DMS153 treated with DMSO at 0.1 percent for 48 hours (cell line): ENCODE measurements at regions not wholly inside any gene's neighbourhood (a gene's known extent, or its start where the extent isn't known, plus 50 kb on each side); places are given as distances from the start of the nearest gene placed in this dataset.

Experiments
- DNase-seq: peaks from one replicate; lab custom pipeline; 2025; ENCODE audit not compliant: unreplicated experiment; lab: John Stamatoyannopoulos, UW

GRCh38 chr10:124305131-124305530 lies 113.6 kb downstream of the OAT start:
- DNase-seq, result no peak

- no peak for DNase-seq
These were observed 114.9 kb downstream of the OAT start for GRCh38 chr10:124303662-124304418.

GRCh38 chr10:124302951-124303505 lies 115.7 kb downstream of the OAT start:
- DNase-seq, result no peak

GRCh38 chr10:124301736-124302135 lies 117.0 kb downstream of the OAT start:
- DNase-seq, result no peak

- no peak for DNase-seq
These were observed 118.0 kb downstream of the OAT start for GRCh38 chr10:124300735-124301134.

DNA sequence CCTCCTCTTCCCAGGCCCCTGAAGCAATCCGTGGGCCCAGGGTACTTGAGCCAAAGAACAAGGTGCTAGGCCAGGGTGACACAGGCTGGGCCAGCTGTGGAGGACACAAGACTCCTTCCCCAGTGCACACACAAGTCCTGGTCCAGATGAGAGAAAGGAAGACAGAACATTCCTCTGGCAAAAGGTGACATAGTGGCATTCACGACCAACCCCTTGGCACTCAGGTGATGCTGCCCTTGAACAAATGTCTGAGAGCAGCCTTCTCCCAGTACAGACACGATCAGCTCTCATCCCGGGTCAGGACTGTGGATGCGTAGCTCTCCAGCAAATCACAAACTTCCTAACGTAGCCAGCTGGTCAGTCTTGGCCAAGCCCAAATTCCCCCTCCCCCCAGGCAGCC lies 118.5 kb downstream of the OAT start:
- DNase-seq, result no peak

- no peak for DNase-seq
These were observed 119.0 kb downstream of the OAT start for GRCh38 chr10:124299696-124300095.

- no peak for DNase-seq
These were observed 119.8 kb downstream of the OAT start for GRCh38 chr10:124298891-124299290.

DNA sequence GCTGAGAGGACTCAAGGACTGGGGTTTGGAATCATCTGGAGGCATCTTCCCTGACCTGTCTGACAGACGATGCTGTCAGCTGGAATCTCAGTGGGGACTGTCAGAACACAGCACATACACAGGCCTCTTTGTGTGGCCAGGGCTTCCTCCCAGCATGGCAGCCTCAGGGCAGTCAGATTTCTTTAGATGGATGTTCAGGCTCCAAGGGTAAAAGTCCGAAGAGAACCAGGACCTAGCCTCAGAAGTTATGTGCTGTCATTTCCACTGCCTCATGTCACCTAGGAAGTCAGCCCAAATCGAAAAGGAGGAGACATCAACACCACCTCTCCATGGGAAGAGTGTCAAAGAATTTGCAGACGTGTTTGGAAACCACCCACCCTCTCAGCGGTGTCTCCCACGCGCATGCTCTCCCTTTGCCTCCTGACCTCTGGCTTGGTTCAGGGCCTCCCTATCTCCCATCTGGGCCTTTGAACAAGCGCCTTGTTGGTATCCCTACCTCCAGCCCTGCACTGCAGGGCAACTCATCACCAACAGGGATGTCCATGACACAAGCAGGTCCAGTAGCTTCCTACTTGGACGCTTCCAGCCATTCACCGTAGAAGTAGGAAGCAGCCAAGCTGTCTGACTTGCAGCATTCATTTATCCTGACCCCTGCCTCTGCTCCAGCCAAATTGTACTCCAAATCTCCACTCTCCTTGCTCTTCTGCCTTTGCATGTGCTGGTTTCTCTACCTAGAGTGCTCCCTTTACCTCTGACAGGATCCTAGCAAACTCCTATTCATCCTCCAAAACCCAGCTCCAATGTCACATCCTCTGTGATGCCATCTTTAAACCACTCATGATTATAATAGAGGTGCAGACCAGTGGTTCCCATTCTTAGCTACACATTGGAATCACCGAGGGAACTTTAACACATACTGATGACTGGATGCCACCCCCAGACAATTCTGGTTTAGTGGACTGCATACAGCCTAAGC lies 121.6 kb downstream of the OAT start:
- no peak for DNase-seq

- peak; percentile 50 for DNase-seq
These were observed 122.5 kb downstream of the OAT start for GRCh38 chr10:124296121-124296812.

GRCh38 chr10:124294811-124295770 lies 123.6 kb downstream of the OAT start:
- no peak for DNase-seq

DNA sequence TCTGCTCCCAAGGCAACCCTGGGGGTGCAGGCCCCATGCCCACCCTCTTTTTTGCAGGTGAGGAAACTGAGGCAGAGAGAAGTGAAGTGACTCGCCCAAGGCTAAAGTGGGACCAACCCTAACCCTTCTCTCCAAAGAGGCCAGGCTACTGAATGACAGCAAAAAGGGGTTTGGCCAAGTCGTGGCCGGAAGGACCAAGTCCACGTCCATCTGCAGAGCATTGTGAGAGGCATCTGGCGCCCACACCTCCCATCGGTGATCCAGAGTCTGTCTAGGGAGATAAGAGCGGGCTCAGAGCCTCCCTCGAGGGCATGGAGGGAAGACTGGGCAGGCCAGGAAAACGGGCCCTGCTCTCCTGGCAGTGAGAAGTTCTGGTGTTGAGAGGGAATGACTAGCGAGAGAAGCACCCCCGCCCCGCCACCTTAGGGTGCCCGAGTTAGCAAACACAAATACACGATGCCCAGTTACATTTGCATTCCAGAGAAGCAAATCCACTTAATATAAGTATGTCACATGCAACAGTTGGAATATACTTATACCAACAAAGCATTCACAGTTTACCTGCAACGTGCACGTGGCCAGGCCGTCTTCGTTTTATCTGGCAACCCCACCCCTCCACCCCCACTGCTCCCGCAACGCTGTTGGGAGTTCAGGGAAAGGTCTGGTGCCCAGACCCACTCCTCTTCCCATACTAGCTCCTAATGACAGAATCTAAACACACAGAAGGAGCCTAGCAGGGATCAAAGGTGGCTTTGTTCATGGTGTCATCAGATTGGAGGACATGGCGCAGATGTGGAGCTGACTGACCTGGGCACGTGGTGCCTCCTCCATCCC lies 124.9 kb downstream of the OAT start:
- DNase-seq, result no peak

DNA sequence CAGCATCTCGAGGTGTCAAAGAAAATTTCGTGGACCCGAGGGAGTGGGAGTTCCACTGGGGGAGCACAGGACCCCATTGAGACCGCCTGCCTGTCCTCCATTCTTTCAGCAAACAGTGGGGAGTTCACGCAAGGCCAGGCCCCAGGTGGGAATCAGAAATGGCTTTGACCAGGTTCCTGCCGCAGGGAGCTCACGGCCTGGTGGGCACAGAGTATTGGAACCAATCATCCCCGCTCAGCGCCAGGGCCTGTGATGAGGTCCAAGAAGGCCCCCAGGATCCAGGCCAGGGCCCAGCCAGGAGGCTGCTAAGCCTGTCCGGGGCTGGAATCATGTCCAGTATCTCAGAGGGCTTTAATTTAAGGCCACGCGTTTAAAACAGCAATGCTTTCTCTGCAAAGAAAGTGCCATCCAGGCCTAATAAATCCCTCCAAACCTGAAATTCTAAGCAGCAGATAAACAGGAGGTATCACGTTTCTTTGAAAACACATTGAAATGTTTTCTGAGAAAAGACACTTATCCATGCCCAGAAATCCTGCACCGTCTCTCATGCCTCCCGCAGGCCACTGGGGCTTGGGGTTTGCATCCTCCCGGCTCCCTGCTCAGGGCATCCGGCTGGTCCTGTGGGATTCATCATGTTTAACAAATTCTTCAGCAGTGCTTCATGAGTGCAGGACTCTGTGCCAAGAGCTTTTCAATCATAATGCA lies 125.7 kb downstream of the OAT start:
- DNase-seq, result no peak

DNA sequence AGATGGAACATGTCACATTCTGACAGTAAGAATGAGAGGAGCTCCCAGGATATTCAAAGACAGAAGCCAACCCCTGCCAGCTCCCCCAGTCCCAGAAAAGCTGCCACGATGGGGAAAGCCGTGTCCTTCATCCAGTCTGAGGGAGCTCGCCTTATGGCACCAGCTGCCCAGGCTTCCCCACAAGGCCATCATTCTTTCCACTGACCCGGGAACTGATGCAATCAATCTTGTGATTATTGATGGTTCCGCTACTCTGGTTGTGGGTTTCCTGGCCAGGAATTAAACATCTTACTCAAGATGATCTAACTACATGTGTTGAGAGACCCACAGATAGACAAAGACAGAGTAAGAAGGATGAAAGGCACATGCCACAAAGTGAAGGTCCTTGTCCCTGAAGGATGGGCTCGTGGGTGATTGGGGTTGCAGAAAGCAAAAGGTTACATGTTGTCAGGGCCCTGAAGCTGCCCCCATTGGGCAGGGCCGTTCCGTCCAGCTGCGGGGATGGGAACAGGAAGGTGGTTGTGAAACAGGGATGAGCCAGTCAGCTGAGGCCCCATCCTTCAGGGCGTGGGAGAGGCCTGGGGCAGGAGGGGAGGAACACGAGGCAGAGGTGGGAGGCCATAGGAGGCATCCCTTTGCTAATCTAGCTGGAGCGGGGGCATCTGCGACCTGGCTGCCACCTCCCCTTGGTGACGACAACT lies 127.6 kb downstream of the OAT start:
- no peak for DNase-seq

DNA sequence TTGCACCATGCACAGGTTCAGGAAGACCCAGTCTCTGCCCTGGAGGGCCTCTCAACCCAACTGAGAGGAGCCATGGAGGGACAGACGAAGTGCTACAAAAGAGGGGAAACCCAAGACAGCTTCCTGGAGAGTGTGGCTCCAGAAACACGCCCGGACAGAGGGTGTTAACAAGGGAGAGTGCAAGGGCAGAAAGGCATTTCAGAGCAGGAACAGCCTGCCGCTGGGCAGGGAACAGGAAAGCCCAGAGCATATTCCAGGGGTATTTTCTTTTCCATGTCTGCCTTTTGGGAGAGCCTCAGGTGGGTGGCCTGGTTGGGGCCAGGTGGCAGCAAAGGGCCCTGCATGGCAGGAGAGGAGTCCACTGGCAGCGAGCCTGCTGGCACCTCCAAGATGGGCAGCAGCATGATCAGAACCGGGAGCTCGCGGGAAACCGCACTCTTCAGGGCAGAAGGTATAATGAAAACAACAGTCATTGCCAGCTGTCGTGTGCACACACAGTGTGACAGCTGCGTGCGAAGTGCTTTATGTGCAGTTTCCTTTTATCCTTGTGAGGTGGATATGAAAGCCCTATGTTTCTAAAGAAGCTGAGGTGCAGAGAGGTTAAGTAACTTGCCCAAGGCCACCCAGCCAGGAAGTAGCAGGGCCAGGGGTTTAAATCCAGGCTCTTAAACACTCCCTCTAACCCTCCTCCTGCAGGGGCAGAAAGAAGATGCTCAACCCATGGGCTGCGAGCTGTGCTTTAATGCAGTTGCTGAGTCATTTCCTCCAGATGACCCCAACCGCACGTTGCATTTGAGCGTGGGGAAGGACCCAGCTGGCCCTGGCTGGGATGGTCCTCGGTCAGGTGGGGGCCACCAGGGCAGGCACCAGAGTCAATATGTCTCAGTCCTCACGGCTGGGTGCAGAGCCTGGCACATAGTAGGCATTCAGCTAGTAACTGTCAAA lies 128.6 kb downstream of the OAT start:
- DNase-seq, result peak; percentile 14

GRCh38 chr10:124288928-124289850 lies 129.5 kb downstream of the OAT start:
- no peak for DNase-seq
